ENCODE measurements at regions not wholly inside any gene's neighbourhood (a gene's known extent, or its start where the extent isn't known, plus 50 kb on each side); places are given as distances from the start of the nearest gene placed in this dataset.

GRCh38 chr1:199671684-199672083 lies 355.8 kb upstream of the NR5A2 start:
- DNase-seq (ENCODE audit: low read depth in 2 of 3, low spot score in 2 of 3), result no peak

GRCh38 chr1:199675937-199676336 lies 351.6 kb upstream of the NR5A2 start:
- no peak for DNase-seq (ENCODE audit: low read depth in 2 of 3, low spot score in 2 of 3)

- no peak for DNase-seq (ENCODE audit: low read depth in 2 of 3, low spot score in 2 of 3)
These were observed 348.7 kb upstream of the NR5A2 start for GRCh38 chr1:199678771-199679170.

GRCh38 chr1:199682081-199682480 lies 345.4 kb upstream of the NR5A2 start:
- no peak for DNase-seq (ENCODE audit: low read depth in 2 of 3, low spot score in 2 of 3)

- DNase-seq (ENCODE audit: low read depth in 2 of 3, low spot score in 2 of 3), result no peak
These were observed 342.7 kb upstream of the NR5A2 start for GRCh38 chr1:199684686-199685273.

- no peak for DNase-seq (ENCODE audit: low read depth in 2 of 3, low spot score in 2 of 3)
These were observed 342.1 kb upstream of the NR5A2 start for GRCh38 chr1:199685369-199685768.

GRCh38 chr1:199687321-199687720 lies 340.2 kb upstream of the NR5A2 start:
- DNase-seq (ENCODE audit: low read depth in 2 of 3, low spot score in 2 of 3), result no peak

GRCh38 chr1:199688133-199688676 lies 339.3 kb upstream of the NR5A2 start:
- no peak for DNase-seq (ENCODE audit: low read depth in 2 of 3, low spot score in 2 of 3)

- no peak for DNase-seq (ENCODE audit: low read depth in 2 of 3, low spot score in 2 of 3)
These were observed 338.7 kb upstream of the NR5A2 start for GRCh38 chr1:199688774-199689173.

- DNase-seq (ENCODE audit: low read depth in 2 of 3, low spot score in 2 of 3), result no peak
These were observed 337.0 kb upstream of the NR5A2 start for GRCh38 chr1:199690496-199690895.

- DNase-seq (ENCODE audit: low read depth in 2 of 3, low spot score in 2 of 3), result no peak
These were observed 336.0 kb upstream of the NR5A2 start for GRCh38 chr1:199691540-199691939.

GRCh38 chr1:199693724-199694123 lies 333.8 kb upstream of the NR5A2 start:
- DNase-seq (ENCODE audit: low read depth in 2 of 3, low spot score in 2 of 3), result no peak

- DNase-seq (ENCODE audit: low read depth in 2 of 3, low spot score in 2 of 3), result no peak
These were observed 331.3 kb upstream of the NR5A2 start for GRCh38 chr1:199696225-199696624.

- no peak for DNase-seq (ENCODE audit: low read depth in 2 of 3, low spot score in 2 of 3)
These were observed 329.3 kb upstream of the NR5A2 start for GRCh38 chr1:199698222-199698621.

GRCh38 chr1:199700551-199700950 lies 327.0 kb upstream of the NR5A2 start:
- DNase-seq (ENCODE audit: low read depth in 2 of 3, low spot score in 2 of 3), result no peak

GRCh38 chr1:199701726-199702125 lies 325.8 kb upstream of the NR5A2 start:
- DNase-seq (ENCODE audit: low read depth in 2 of 3, low spot score in 2 of 3), result no peak

GRCh38 chr1:199704231-199704630 lies 323.3 kb upstream of the NR5A2 start:
- no peak for DNase-seq (ENCODE audit: low read depth in 2 of 3, low spot score in 2 of 3)

- no peak for DNase-seq (ENCODE audit: low read depth in 2 of 3, low spot score in 2 of 3)
These were observed 321.7 kb upstream of the NR5A2 start for GRCh38 chr1:199705825-199706224.

GRCh38 chr1:199706826-199707606 lies 320.5 kb upstream of the NR5A2 start:
- DNase-seq (ENCODE audit: low read depth in 2 of 3, low spot score in 2 of 3), result no peak

- DNase-seq (ENCODE audit: low read depth in 2 of 3, low spot score in 2 of 3), result no peak
These were observed 316.5 kb upstream of the NR5A2 start for GRCh38 chr1:199710974-199711373.

GRCh38 chr1:199716729-199717128 lies 310.8 kb upstream of the NR5A2 start:
- no peak for DNase-seq (ENCODE audit: low read depth in 2 of 3, low spot score in 2 of 3)

GRCh38 chr1:199719156-199719842 lies 308.2 kb upstream of the NR5A2 start:
- no peak for DNase-seq (ENCODE audit: low read depth in 2 of 3, low spot score in 2 of 3)

All from activated CD8-positive, alpha-beta memory T cell treated with anti-CD3 and anti-CD28 coated beads for 48 hours (primary cell).